Central memory CD8-positive, alpha-beta T cell (primary cell): ENCODE measurements at regions not wholly inside any gene's neighbourhood (a gene's known extent, or its start where the extent isn't known, plus 50 kb on each side); places are given as distances from the start of the nearest gene placed in this dataset.

Source experiments
- ATAC-seq: fragments of 150-1000 bp; cut with Tn5 transposase; replicated peaks from 2 replicates; pipeline ENCODE4 v1.10.0; 2022; ENCODE audit warnings: mild to moderate bottlenecking, moderate FRiP score, moderate number of reproducible peaks; ENCODE audit not compliant: poor library complexity, severe bottlenecking; ENCODE audit errors: extremely low read depth
- DNase-seq, 2 donors: peaks; one replicate each; pipeline ENCODE4 v3.0.0; 2021; ENCODE audit warnings: low spot score in 2 of 2
- H3K27ac Mint-ChIP-seq: one replicate; pipeline ENCODE4 v1.8.0; 2022; ENCODE audit warnings: low read depth, mild to moderate bottlenecking, moderate library complexity, mixed read lengths
- H3K27me3 Mint-ChIP-seq: one replicate; pipeline ENCODE4 v1.8.0; 2022; ENCODE audit warnings: mixed read lengths
- H3K36me3 Mint-ChIP-seq: one replicate; pipeline ENCODE4 v1.8.0; 2022; ENCODE audit warnings: mild to moderate bottlenecking, moderate library complexity, mixed read lengths; ENCODE audit not compliant: insufficient read depth
- H3K4me1 Mint-ChIP-seq: one replicate; pipeline ENCODE4 v1.8.0; 2022; ENCODE audit warnings: mixed read lengths
- H3K4me3 Mint-ChIP-seq: one replicate; pipeline ENCODE4 v1.8.0; 2022; ENCODE audit warnings: mild to moderate bottlenecking, moderate library complexity, mixed read lengths
- H3K9me3 Mint-ChIP-seq: one replicate; pipeline ENCODE4 v1.8.0; 2022; ENCODE audit warnings: mixed read lengths

DNA sequence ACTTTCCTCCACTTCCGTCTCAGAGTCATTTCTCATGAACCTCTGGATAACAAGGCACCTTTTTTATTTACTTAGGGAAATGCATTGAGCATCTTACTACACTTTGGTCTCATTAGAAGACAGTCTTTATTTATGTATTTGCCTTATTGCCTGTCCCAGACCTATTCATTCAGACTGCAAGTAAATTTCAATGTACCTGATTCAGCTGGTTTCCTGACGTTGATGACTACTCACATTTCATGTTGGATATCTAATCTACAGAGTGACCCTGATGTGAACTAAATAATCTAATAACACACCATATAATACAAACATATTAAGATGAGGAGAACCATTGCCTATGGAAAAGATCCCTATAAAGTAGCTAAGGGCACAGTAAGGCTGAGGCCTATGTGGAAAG lies 267.7 kb downstream of the SLC6A15 start:
- peaks cover 2% of the 10 kb centered on the region for H3K9me3 Mint-ChIP-seq
- DNase-seq (no peak), ATAC-seq (no peak)
- H3K27ac Mint-ChIP-seq, result no peak overlapping the region
- H3K4me1 Mint-ChIP-seq, result no peaks in the 10 kb centered on the region
- no peak overlapping the region for H3K4me3 Mint-ChIP-seq
- H3K36me3 Mint-ChIP-seq, result no peaks in the 10 kb centered on the region
- H3K27me3 Mint-ChIP-seq, result no peaks in the 10 kb centered on the region

DNA sequence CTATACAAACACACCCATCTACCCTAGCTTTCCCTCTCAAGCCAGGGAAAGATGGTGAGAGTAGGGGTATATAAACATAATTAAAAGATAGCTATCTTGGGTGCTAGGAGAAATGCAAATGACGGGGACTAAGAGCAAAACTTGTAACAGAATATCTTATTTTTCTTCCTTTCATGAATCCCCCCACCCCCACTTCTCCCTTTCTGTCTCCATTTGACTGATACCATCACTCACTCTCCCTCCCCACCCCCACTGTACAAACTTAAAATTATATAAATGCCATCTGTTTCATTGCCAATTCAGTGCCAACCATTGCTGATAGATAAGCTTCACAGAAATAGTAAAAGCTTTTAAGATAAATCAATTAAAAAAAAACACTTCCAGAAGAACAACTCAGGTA lies 268.6 kb downstream of the SLC6A15 start:
- no peaks in the 10 kb centered on the region for H3K9me3 Mint-ChIP-seq
- H3K27me3 Mint-ChIP-seq, result no peaks in the 10 kb centered on the region
- no peak overlapping the region for H3K4me3 Mint-ChIP-seq
- DNase-seq (no peak), ATAC-seq (no peak)
- no peaks in the 10 kb centered on the region for H3K4me1 Mint-ChIP-seq
- no peaks in the 10 kb centered on the region for H3K36me3 Mint-ChIP-seq
- no peak overlapping the region for H3K27ac Mint-ChIP-seq

DNA sequence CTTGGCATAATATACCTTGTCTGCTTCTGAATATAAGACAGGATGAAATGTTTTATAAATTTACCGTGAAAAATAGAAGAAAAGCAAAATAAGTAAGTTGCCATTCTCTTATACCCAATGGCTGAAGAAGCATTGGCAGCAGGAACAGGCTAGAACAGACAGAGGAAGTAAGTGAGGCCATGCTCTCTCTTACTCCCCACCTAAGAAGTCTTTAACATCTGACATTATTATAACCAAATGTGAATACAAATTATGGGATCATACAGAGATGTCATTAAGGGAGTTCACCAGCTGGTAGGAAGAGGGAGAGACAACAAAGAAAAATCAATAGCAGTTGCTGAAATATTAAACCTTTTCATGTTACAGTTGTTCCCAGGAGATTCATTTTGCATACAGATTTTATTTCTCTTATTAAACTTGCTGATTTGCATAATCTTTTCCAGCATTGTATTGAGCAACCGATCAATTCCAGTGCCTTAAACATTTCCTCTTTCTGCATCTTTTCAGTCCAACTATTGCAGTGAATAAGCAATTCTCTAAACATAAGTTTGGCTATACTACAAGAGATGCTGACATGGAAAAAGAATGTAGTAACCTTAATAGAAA lies 270.6 kb downstream of the SLC6A15 start:
- DNase-seq (no peak), ATAC-seq (no peak)
- Mint-ChIP-seq H3K4me1 (no peaks in the 10 kb centered on the region), H3K36me3 (no peaks in the 10 kb centered on the region), H3K27ac (no peak overlapping the region), H3K27me3 (no peaks in the 10 kb centered on the region), H3K4me3 (no peak overlapping the region), H3K9me3 (no peaks in the 10 kb centered on the region)

DNA sequence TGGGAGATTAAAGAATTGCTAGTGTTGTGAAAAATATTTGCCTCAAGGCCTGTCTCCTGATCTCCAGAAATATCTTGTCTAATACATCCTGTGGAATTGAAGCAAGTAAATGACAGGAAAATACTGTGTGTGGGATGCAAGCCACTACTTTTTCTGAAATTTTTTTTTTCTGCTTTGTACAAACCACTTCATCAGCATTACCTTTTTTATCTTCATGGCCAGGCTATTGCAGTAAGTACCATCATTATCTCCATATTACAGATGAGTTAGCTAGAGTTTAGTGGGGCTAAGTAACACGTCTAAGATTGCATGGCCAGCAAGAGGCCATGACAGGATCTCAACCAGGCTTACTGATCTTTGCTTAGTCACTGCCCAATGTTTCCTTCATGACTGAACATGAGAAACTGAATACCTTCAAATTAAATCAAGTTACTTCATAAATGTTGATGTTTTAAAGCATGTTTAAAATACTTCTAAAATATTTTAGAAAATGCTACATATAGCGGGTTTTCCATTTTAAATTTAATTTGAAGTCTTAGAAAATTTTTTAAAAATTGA lies 273.7 kb downstream of the SLC6A15 start:
- no peak overlapping the region for H3K27ac Mint-ChIP-seq
- H3K9me3 Mint-ChIP-seq, result no peaks in the 10 kb centered on the region
- ATAC-seq, result no peak
- H3K4me3 Mint-ChIP-seq, result no peak overlapping the region
- no peak for DNase-seq
- no peaks in the 10 kb centered on the region for H3K36me3 Mint-ChIP-seq
- no peaks in the 10 kb centered on the region for H3K27me3 Mint-ChIP-seq
- no peaks in the 10 kb centered on the region for H3K4me1 Mint-ChIP-seq

DNA sequence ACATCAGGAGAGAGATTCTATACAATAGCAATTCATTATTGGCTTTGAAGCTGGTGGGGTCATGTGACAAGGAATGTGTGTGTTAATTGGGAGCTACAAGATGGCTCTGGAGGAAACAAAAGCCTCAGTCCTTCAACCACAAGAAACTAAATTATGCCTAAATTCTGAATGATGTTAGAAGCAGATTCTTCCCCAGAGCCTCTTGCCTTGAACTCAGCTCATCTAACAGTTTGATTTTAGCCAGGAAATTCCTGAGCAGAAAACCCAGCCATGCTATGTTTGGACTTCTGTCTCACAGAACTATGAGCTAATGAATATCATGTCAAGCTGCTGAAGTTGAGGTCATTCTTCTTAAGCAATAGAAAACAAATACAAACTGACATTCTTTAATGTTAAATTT lies 274.7 kb downstream of the SLC6A15 start:
- Mint-ChIP-seq H3K4me1 (no peaks in the 10 kb centered on the region), H3K36me3 (no peaks in the 10 kb centered on the region), H3K9me3 (no peaks in the 10 kb centered on the region), H3K27ac (no peak overlapping the region), H3K4me3 (no peak overlapping the region), H3K27me3 (no peaks in the 10 kb centered on the region)
- DNase-seq (no peak), ATAC-seq (no peak)

DNA sequence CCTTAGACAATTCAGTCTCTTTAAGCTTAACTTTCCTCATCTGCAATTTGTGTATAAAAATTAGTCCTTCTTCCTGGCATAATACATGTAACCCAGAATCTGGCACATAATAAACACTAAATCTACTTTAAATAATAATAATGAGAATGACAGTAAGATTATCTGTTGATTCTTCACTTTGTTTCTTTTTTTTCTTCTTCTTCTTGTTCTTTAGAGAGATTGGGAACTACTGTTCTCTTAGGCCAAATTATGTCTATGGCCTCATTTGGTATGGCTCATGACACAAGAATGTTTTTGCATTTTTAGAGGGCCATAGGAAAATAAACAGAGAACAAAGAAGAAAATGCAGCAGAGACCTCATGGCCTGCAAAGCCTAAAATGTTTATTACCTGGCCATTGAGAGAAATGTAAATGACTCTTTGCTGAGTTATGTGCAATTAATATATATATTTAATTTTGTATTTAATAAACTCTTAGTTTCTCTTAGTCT lies 275.8 kb downstream of the SLC6A15 start:
- H3K9me3 Mint-ChIP-seq, result peaks cover 5% of the 10 kb centered on the region
- H3K36me3 Mint-ChIP-seq, result no peaks in the 10 kb centered on the region
- no peaks in the 10 kb centered on the region for H3K27me3 Mint-ChIP-seq
- no peak overlapping the region for H3K4me3 Mint-ChIP-seq
- H3K27ac Mint-ChIP-seq, result no peak overlapping the region
- DNase-seq (no peak), ATAC-seq (no peak)
- no peaks in the 10 kb centered on the region for H3K4me1 Mint-ChIP-seq

DNA sequence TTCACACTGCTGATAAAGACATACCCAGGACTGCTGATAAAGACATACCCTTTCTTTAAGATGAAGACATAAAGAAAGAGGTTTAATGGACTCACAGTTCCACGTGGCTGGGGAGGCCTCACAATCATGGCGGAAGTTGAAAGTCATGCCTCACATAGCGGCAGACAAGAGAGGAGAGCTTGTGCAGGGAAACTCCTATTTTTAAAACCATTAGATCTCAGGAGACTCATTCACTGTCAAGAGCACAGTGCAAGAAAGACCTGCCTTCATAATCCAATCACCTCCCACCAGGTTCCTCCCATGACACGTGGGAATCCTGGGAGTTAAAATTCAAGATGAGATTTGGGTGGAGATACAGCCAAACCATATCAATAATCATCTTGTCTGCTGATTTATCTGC lies 278.1 kb downstream of the SLC6A15 start:
- H3K27me3 Mint-ChIP-seq, result no peaks in the 10 kb centered on the region
- H3K36me3 Mint-ChIP-seq, result no peaks in the 10 kb centered on the region
- peaks cover 6% of the 10 kb centered on the region for H3K9me3 Mint-ChIP-seq
- H3K4me3 Mint-ChIP-seq, result no peak overlapping the region
- ATAC-seq, result no peak
- DNase-seq, result no peak
- H3K27ac Mint-ChIP-seq, result no peak overlapping the region
- no peaks in the 10 kb centered on the region for H3K4me1 Mint-ChIP-seq

DNA sequence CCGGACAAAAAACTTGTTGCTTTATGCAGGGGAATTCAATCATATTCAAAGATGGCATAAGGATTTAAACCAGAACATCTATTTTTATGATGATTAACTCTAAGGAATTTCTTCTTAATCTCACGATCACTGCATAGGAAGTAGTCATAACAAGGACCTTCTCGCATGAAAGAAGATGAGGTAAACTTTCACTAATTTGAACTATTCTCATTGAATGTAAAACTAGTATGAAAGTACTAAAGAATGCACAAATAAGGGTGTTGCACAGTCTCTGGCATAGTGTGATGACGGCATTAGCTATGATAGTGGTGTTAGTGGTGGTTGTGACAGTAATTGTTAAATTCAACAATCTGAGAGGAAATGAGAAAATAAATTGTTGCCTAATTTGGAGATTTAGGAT lies 280.0 kb downstream of the SLC6A15 start:
- peaks cover 17% of the 10 kb centered on the region for H3K9me3 Mint-ChIP-seq
- H3K27ac Mint-ChIP-seq, result no peak overlapping the region
- H3K4me1 Mint-ChIP-seq, result no peaks in the 10 kb centered on the region
- no peak for ATAC-seq
- H3K27me3 Mint-ChIP-seq, result no peaks in the 10 kb centered on the region
- DNase-seq, result no peak
- no peak overlapping the region for H3K4me3 Mint-ChIP-seq
- H3K36me3 Mint-ChIP-seq, result no peaks in the 10 kb centered on the region

DNA sequence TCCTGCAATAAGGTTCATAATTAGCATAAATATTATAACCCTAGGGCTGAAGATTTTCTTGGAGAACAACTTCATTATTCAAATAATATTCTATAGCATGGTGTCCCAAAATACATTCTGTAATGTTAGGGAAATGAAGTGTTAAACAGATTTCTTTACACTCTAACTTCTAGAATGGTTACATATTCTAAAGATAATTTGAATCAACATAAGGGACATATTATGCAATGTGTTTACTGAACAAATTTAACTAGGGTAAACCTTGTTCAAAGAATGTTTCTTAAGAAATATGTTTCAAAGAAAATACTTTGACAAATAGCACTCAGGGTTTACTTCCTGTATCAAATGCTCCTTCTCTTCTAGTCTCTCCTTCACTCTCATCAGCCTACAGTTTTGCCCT lies 281.6 kb downstream of the SLC6A15 start:
- H3K36me3 Mint-ChIP-seq, result no peaks in the 10 kb centered on the region
- no peak for ATAC-seq
- H3K9me3 Mint-ChIP-seq, result peaks cover 17% of the 10 kb centered on the region
- no peak overlapping the region for H3K27ac Mint-ChIP-seq
- no peak for DNase-seq
- H3K4me1 Mint-ChIP-seq, result no peaks in the 10 kb centered on the region
- no peaks in the 10 kb centered on the region for H3K27me3 Mint-ChIP-seq
- no peak overlapping the region for H3K4me3 Mint-ChIP-seq

DNA sequence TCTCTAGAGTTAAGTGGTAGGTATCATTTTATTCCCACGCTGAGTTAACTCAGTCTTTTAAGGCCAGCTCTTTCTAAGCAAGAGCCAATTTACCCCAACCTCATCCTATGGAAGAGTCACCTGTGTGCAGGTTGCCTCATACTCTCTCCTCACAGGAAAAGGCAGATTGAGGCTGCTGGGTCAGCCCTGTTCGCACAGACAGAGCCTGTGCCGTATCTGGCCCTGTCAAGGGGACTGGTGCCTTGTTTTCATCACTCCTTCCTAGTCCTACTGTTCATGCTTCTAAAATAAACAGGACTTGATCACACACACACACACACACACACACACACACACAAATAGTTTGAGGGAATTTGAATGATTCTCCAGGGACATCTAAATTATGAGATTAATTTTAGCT lies 285.0 kb downstream of the SLC6A15 start:
- no peak overlapping the region for H3K4me3 Mint-ChIP-seq

DNA sequence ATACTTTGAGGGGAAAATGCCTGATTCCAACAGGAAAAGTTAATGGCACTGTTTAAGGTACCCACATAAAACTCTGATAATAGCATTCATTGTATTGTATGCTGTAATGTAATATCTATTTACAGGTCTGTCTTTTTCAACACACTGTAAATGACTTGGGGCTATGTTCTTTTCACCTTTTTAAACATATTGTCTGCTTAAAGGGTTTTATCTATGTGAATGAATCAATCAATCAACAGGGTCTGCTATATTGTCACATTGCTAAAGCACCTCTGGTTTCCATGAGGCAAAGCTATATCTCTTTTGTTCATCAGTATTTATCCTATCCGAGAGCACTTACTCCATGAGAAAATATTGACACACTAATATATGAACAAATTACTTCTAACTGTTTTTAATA lies 288.0 kb downstream of the SLC6A15 start:
- H3K27me3 Mint-ChIP-seq, result no peaks in the 10 kb centered on the region
- H3K36me3 Mint-ChIP-seq, result no peaks in the 10 kb centered on the region
- no peak for ATAC-seq
- no peaks in the 10 kb centered on the region for H3K4me1 Mint-ChIP-seq
- no peak overlapping the region for H3K27ac Mint-ChIP-seq
- H3K4me3 Mint-ChIP-seq, result no peak overlapping the region
- no peak for DNase-seq
- peaks cover 21% of the 10 kb centered on the region for H3K9me3 Mint-ChIP-seq

More for the DNA sequence above, 285.0 kb downstream of the SLC6A15 start:
- no peaks in the 10 kb centered on the region for H3K27me3 Mint-ChIP-seq
- no peaks in the 10 kb centered on the region for H3K4me1 Mint-ChIP-seq
- H3K36me3 Mint-ChIP-seq, result no peaks in the 10 kb centered on the region
- H3K27ac Mint-ChIP-seq, result no peak overlapping the region
- H3K9me3 Mint-ChIP-seq, result peaks cover 22% of the 10 kb centered on the region
- DNase-seq, result no peak
- ATAC-seq, result no peak

DNA sequence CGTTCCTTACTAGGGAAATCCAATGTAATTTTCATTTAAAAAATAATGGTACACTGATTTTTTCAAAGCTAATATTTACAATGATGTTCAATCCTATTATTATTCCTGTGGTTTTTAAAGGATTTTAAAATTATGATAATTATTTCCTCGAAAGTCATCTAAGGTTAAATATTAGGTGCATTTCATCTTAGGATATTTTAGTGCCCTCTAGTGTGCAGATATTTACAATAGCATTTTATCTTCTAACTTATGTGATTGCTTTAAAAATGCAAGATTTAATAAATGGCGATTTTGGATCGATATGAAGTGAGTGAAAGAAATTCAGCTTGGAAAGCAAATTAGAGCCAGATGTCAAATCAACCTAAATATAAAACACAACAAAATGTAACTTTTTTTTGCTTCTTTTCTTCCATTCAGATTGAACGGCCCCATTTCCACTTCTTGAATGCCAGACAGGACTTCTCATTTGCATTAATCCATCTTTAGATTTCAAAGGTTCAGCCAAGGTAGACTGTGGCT lies 293.5 kb downstream of the SLC6A15 start:
- peaks cover 14% of the 10 kb centered on the region for H3K9me3 Mint-ChIP-seq
- H3K4me3 Mint-ChIP-seq, result no peak overlapping the region
- DNase-seq (no peak), ATAC-seq (no peak)
- no peaks in the 10 kb centered on the region for H3K4me1 Mint-ChIP-seq
- no peaks in the 10 kb centered on the region for H3K36me3 Mint-ChIP-seq
- H3K27ac Mint-ChIP-seq, result no peak overlapping the region
- H3K27me3 Mint-ChIP-seq, result no peaks in the 10 kb centered on the region

DNA sequence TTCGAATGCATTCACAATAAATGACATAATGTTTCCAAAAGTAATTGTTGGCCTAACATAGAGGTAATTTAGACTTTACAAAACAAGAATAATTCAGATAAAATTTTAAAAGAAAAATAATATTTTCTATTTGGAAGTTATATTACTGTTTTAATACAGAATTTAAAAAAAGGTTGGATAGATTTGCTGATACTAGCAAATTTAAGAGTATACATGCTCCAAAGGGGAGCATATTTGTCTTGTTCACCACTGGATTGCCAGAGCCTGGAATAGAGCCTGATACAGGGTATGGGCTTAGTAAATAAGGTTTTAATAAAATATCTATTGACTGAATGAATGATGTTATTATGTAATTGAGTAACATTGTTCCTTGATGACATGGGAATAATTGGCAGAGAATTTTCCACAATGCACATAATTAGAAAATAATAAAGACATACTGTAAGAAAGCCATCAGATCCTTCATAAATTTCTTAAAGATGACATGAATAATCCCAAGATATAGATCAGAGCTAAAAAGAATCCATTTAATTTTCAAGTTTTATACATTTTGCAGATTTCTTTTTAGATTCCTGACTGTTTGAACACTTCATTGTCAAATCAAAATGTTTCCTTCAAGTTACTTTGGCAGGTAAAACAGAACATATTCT lies 305.3 kb downstream of the SLC6A15 start:
- DNase-seq (no peak), ATAC-seq (no peak)
- Mint-ChIP-seq H3K36me3 (no peaks in the 10 kb centered on the region), H3K27ac (no peak overlapping the region), H3K9me3 (peaks cover 7% of the 10 kb centered on the region), H3K4me3 (no peak overlapping the region), H3K4me1 (no peaks in the 10 kb centered on the region), H3K27me3 (no peaks in the 10 kb centered on the region)
